ENCODE measurements at regions not wholly inside any gene's neighbourhood (a gene's known extent, or its start where the extent isn't known, plus 50 kb on each side); places are given as distances from the start of the nearest gene placed in this dataset.
"Not testable (repeated sequence)": the region's sequence is repeated elsewhere in the genome, so short reads cannot be mapped to it uniquely, and the experiment has no call there.

DNA sequence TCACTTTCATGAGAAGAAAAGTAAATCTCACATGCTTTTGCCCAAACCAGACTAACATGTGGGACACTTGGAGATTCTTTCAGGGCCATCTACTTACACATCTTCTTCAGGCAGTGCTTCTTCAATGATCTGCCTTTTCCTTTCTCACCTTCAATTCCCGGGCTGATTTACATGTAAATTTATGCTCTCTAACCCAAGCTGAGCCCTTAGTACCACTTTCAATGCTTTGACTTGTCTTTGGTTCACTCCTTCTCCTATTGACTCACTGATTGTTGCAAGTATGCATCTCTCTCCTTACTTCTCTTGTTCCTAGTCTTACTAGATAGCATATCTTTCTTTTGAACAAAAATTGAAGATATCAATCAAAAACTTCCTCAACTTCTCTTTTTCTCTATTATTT lies 154.2 kb upstream of the DEPDC1 start:
- no peak for DNase-seq (ENCODE audit: extremely low read depth in 1 of 11, low read depth in 9 of 11, low spot score in 4 of 11)

DNA sequence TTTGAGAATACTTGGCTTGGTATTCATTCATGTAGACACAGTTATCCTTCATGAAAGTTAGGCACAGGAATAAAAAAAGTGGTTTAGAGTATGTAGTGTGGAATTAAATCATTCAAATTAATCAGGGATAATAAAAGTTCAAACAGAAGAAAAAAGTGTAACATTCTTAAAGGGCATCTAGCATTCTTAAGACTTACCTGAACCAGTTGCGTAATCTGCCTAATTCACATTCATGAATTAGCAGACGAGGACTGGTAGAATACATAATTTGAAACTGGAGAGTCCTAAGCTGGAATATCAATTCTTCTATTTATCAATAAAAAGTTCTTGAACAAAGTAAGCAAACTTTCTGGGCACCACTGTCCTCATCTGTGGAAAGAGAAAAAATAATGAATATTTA lies 157.0 kb upstream of the DEPDC1 start:
- no peak for DNase-seq (ENCODE audit: extremely low read depth in 1 of 11, low read depth in 9 of 11, low spot score in 4 of 11)

DNA sequence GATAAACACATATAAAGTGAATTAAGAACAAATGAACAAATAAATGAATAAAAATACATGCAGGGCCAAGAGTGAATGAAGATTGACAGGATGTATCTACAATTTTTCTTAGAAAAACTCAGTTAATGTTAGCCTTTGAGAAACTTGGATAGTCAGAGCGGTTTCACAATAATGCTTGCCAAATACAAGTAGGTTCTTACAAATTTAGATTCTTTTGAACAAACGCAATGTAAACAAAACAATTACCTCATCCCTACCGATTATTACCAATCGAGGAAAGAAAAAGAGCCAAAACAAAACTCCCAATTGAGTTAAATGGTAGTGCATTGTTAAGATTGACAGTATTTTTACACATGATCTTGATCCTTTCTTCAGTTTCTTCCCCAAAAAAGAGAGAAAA lies 176.9 kb upstream of the DEPDC1 start:
- no peak for DNase-seq (ENCODE audit: extremely low read depth in 1 of 11, low read depth in 9 of 11, low spot score in 4 of 11)

DNA sequence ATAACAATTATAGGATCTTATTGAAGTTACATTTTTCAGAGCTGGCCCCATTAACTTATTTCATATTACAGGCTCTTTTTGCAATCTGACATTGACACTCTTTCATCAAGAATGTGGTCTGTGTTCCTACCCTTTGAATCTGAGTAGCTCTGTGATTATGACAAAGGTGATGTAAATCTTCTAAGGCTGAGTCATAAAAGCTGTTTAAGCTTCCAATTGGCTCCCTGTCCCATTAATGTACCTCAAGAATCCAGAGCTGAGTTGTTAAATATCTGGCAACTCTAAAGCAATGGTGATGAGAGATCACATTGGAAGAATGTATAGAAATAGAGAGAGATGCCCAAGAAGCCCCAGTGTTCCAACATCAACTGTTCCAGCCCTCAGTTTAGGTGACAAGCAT lies 178.5 kb upstream of the DEPDC1 start:
- DNase-seq (ENCODE audit: extremely low read depth in 1 of 11, low read depth in 9 of 11, low spot score in 4 of 11): no peak

DNA sequence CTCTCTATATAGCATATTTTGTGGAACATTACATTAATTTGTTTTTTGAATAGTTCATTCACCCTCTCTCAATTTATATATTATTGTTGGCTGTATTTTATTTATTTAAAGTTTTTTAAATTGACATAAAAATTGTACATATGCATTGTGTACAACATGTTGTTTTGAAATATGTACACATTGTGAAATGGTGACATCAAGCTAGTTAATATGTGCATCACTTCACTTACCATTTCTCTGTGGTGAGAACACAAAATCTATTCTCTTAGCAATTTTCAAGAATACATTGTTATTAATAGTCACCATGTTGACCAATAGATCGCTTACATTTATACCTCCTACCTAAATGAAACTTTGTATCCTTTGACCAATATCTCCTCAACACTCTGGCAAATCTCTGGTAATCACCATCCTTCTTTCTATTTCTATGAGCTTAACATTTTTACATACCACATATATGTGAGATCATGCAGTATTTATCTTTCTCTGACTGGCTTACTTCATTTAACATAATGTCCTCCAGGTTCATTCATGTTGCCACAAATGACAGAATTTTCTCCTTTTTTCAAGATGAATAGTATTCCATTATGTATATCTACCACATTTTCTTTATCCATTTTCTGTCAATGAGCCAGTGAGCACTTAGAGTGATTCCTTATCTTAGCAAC lies 180.9 kb upstream of the DEPDC1 start:
- DNase-seq (ENCODE audit: extremely low read depth in 1 of 11, low read depth in 9 of 11, low spot score in 4 of 11): no peak

DNA sequence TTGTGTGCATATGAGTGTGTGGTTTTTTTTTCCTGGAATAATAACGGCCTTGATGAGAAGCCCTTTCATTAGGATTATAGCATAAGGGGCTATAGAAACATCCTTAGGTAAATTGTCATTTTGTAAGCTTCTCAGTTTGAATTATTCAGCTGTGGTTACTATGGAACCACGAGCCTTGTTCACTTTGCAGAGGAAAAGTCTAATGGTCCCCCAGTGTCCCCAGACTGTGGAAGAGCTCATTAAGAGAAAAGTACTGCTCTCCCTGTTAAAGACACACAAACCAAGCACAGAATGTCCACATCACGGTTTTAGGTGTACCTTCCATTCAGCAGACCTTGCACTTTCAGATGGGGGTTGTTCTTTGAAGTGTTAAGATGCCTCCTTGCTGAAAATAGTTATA lies 199.3 kb upstream of the DEPDC1 start:
- no peak for DNase-seq (ENCODE audit: extremely low read depth in 1 of 11, low read depth in 9 of 11, low spot score in 4 of 11)

DNA sequence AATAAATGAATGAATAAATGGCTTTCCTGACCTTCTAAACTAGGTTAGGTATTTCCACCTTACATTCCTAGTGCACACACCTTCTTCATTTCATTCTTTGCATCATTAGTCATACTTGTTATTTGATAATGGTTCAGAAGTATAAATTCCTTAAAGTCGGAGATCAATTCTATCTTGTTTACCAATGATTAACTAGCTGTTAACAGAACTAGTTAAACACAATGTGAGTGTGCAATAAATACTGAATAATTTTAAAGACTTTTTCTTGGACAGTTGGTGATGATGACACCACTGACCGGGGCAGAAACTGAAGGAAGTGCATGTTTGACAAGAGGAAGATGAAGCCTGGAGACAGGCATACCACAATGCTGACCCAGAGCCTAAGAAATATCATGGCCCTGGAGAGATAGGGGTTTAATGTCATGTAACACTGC lies 207.1 kb upstream of the DEPDC1 start:
- DNase-seq (ENCODE audit: extremely low read depth in 1 of 11, low read depth in 9 of 11, low spot score in 4 of 11): no peak

DNA sequence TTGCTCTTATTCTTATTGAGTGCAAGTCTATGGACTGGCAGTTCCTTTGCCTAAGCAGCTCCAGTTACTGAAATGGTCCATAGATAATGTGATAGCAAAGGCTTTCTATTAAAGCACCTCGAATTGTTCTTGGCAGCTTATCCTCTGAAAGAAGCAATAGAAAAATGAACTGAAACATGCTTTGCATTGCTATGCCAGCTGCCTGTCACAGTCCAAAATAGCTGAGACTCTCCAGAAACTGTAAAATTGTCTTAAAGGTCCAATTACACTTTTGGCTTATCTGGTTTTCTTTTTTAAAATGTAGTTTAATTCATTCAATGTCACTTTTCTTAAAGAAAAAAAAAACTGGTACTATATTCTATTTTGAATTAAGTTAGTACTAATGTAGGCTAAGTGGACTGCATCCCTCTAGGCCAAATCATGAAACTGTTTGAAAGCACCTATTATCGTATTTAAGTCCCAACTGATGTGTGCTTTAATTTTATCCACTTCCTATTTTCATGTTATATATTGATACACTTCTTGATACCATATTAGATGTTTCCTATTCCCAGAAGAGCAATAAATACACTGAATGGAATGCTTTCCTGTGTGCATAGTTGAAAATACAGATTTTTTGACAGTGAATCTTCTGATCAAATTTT lies 208.0 kb upstream of the DEPDC1 start:
- no peak for DNase-seq (ENCODE audit: extremely low read depth in 1 of 11, low read depth in 9 of 11, low spot score in 4 of 11)

DNA sequence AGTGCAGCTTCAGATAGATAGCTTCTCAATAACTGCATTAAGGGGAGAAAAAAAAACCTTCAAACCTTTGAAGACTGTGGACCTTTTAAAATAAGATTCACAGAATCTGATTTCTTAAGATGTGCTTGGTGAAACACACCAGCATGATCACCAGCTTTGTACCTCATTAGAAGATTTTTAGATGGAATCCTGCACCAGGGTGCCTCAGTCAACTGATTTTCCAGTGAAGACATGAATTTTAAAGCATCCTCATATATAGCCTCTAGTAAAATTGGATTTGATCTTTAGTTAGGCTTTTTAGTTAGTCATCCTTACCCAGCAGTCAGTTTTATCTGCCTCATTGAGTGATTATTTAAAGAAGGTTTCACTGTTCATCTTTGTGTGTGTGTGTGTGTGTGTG lies 208.6 kb upstream of the DEPDC1 start:
- no peak for DNase-seq (ENCODE audit: extremely low read depth in 1 of 11, low read depth in 9 of 11, low spot score in 4 of 11)

DNA sequence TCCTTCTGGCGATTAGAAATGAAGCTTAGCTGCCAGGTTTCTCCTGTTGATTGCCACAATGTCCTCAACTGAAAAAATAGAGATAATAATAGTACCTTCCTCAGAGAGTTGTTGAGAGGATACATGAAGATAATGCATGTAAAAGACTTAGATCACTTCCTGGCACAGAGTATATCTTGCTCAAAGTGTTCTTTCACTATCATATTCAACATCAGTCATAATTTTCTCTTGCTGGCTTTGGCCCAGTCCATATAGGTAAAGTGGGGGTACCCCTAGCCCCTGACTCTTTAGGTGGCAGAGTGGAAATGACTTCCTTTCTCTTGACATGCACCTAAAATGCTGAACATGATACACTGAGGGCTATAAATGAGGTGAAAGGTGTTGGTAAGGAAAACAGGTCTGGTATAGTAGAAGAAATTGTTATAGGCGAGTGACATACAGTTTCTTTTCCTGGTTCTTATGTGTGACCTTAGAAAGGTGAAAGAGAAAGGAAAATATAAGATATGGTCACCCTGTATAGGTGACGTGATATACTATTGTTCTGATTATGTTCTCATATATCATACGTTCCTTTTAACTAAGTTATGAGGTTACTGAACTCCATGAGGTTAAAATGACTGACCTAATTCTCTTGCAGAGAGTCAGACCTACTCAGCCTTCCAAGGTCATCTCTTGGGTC lies 209.9 kb upstream of the DEPDC1 start:
- DNase-seq (ENCODE audit: extremely low read depth in 1 of 11, low read depth in 9 of 11, low spot score in 4 of 11): no peak

DNA sequence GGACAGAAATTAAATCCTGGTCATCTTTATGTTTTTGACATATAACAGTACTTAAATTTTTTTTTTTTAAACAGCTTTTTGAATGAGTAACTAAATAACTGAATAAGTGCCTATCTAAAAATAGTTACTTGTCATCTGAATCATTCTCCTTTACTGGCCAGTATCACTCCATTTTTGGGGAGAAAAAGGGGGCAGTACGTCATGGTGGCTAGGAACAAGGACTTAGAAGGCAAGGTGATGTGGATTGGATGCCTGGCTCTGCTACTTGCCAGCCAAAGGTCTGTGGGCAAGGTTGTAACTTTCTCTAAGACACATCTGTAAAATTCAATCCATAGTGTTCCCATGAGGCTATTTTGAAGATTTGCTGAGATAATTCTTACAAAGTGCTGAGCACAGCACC lies 220.4 kb upstream of the DEPDC1 start:
- no peak for DNase-seq (ENCODE audit: extremely low read depth in 1 of 11, low read depth in 9 of 11, low spot score in 4 of 11)

DNA sequence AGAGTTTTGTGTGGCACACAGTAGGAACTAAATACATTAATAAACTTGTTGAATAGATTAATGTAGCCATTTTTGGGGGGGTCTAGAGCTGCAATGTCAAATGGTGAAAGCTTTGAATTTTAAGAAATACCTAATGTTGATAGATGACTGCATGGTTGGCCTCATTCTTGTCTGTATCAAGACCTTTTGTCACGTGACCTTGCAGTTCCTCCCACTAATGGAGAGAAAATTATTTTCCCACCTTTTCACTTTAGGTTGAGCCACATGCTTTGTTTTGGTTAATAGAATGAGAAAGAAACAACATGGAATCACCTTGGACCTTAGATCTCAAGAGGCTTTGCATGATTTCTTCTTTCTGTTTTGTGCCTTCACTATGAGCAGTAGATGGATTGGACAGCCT lies 223.6 kb upstream of the DEPDC1 start:
- no peak for DNase-seq (ENCODE audit: extremely low read depth in 1 of 11, low read depth in 9 of 11, low spot score in 4 of 11)

DNA sequence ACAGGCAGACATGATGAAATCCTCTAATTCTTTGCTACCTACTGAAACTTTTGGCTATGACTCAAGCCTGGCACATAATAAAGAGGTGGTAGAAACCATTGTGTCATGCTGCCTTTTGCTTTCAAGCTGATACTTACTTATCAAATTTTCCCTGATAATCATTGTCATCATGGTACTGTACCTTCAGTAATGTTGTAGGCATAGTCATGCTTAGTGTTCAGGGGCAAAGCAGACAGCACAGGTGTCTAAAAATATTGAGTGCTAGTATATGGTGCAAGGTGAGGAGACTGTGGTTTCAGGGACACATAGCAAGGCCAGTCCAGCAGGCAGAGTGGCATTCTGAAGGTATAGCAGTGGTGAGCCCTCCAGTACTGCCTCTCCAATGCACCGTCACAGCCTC lies 226.9 kb upstream of the DEPDC1 start:
- no peak for DNase-seq (ENCODE audit: extremely low read depth in 1 of 11, low read depth in 9 of 11, low spot score in 4 of 11)

DNA sequence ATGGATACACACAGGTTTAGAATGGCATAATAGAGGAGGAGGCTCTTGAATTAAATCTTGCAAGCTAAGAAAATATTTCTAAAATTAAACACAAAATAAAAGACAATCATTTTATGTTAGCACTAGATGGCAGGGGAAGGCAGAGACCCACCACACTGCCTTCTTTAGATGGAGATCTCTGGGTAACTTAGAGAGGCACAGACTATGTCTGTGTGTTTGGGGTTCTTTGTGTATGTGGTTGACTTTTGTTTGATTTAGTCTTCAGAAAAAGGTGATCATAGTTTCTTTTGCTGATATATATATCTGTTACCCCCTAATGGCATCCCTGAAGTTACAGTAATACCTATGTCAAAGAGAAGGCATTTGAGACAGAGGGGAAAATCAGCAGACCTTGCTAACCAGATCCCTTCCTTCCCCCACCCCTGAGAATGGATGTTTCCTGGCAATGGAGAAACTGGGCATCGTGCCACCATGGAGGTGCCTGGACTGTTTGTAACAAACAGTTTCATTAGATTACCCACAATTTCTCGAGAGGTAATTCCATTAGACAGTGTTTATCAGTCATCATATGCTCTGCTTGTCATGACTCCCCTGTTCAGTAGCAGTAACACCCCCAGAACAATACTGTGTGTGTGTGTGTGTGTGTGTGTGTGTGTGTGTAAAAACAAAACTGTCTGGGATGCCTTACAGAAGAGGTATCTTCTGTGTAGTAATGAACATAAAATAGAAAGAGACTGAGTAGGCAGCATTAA lies 228.3 kb upstream of the DEPDC1 start:
- DNase-seq (ENCODE audit: extremely low read depth in 1 of 11, low read depth in 9 of 11, low spot score in 4 of 11): no peak

DNA sequence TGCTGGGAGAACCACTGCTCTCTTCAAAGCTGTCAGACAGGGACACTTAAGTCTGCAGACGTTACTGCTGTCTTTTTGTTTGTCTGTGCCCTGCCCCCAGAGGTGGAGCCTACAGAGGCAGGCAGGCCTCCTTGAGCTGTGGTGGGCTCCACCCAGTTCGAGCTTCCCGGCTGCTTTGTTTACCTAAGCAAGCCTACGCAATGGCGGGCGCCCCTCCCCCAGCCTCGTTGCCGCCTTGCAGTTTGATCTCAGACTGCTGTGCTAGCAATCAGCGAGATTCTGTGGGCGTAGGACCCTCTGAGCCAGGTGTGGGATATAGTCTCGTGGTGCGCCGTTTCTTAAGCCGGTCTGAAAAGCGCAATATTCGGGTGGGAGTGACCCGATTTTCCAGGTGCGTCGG lies 242.6 kb upstream of the DEPDC1 start:
- DNase-seq (ENCODE audit: extremely low read depth in 1 of 11, low read depth in 9 of 11, low spot score in 4 of 11): not testable (repeated sequence)

DNA sequence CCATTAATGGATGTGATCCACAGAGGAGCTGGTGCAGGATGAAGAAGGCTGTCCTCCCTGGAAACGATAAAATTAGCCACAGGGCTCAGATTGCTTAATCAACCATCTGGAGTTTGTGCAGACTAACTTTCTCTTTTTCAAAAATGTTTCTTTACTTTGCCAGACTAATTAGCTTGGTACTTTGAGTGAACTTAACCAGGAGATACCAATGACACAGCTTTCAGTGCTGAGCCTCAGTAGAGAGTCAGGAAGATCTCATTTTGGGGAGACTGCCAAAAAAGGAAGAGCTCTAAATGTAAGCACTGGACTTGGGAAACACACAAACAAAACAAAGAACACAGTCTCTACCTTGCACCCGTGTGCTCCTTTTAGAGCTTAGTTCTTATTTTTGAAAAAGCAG lies 248.1 kb upstream of the DEPDC1 start:
- no peak for DNase-seq (ENCODE audit: extremely low read depth in 1 of 11, low read depth in 9 of 11, low spot score in 4 of 11)

DNA sequence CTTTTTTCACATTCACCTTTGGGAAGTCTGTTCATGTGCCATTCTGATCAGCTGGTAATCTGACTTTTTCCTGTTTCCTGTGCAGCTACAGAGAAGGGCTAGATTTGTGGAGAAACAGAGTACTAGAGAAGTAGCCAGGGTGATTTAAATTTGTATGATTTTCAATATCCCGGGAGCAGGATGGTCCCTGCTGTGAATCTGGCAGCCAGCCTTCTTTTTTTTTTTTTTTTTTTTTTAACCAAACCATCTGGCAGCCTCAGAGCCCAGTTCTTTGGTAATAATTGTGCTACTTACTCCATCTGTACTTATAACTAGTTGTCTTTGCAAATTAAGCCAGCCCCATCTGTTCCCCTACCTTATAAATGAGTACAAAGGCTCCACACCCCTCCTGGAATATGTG lies 248.6 kb upstream of the DEPDC1 start:
- DNase-seq (ENCODE audit: extremely low read depth in 1 of 11, low read depth in 9 of 11, low spot score in 4 of 11): no peak

DNA sequence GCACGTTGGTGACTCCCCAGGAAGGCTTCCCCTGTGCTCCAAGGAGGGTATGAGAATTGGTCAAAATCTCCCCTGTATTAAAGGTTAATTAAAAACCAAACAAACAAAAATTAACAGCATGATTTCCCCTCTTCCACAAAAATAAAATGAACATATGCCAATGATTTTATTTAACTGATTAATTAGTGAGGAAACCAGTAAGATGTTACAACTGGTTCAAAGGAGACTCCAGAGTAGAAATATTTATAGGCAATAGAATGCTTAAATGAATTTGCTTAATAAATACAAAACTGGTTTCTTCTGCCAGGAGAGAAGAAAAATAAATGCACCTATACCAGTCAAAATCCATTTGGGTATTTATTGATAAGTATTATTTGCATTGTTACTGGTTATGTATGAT lies 249.5 kb upstream of the DEPDC1 start:
- DNase-seq (ENCODE audit: extremely low read depth in 1 of 11, low read depth in 9 of 11, low spot score in 4 of 11): no peak

DNA sequence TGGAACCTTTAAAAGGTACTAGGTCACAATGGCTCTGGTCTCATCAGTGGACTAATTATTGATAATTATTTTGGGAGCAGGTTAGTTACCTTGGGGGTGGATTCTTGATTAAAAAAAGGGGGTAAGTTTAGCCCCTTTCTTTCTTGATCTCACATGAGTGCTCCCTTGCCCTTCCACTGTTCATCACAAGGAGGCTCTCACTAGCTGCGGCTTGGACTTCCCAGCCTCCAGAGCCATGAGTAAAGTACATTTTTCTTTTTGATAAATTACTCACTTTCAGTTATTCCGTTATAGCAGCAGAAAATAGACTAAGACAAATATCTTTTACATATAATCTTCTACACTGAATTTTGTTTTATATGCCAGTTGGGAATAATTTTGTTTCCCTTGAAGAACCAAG lies 254.8 kb upstream of the DEPDC1 start:
- DNase-seq (ENCODE audit: extremely low read depth in 1 of 11, low read depth in 9 of 11, low spot score in 4 of 11): no peak

DNA sequence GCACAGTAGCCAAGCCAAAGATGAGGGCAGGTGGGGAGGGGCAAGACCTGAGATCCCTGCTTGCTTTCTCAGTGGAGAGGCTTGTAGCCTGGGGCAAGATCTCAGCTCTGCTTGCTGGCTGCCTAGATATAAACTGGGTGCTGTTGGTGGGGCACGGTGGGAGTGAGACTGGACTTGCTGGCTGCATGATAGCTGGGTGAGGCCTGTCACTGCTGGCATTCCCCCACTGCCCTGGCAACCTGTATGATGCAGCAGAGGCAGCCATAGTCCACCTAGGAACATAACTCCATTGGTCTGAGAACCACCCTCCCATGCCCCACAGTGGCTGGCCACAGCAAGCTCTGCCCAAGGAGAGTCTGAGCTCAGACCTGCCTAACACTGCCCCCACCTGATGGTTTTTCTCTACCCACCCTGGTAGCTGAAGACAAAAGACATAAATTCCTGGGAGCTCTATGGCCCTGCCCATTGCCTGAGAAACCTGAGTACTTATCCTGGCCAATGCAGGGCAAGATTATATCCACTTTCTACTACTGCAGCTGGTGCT lies 261.9 kb upstream of the DEPDC1 start:
- no peak for DNase-seq (ENCODE audit: extremely low read depth in 1 of 11, low read depth in 9 of 11, low spot score in 4 of 11)
